OCI-LY7 (cell line): ENCODE measurements at regions not wholly inside any gene's neighbourhood (a gene's known extent, or its start where the extent isn't known, plus 50 kb on each side); places are given as distances from the start of the nearest gene placed in this dataset.

Experiments
- BruUV-seq: library from RNA; stranded (reverse); fragments of 400-500 nt; replicated peaks from 2 replicates; lab custom pipeline; 2021; lab: Mats Ljungman, UMichigan
- CTCF ChIA-PET: fragments of 300-600 bp; sonication (Branson Sonifier 250); formaldehyde crosslinking; loops from one replicate; lab custom pipeline; 2022; ENCODE audit warnings: antibody characterized with exemption; ENCODE audit not compliant: unreplicated experiment; lab: Charles Lee
- POLR2A ChIA-PET: fragments of 300-600 bp; sonication (Branson Sonifier 250); formaldehyde crosslinking; loops from one replicate; lab custom pipeline; 2022; ENCODE audit warnings: antibody characterized with exemption; lab: Charles Lee
- DNase-seq: peaks from one replicate; pipeline ENCODE4 v3.0.0-alpha.2; 2015; ENCODE audit warnings: low spot score
- H2AFZ ChIP-seq: fragments of 200-600 bp; sonication (generic), shearing (Covaris generic); 2 replicates; pipeline ENCODE4 v1.6.1; 2014; ENCODE audit warnings: mild to moderate bottlenecking, antibody characterized with exemption, low read length, moderate library complexity
- H3K27ac ChIP-seq: fragments of 200-600 bp; sonication (generic); 2 replicates; pipeline ENCODE4 v1.5.1; 2014; ENCODE audit warnings: mixed run types, low read depth, mild to moderate bottlenecking, moderate library complexity, low read length, inconsistent platforms; ENCODE audit not compliant: poor library complexity, severe bottlenecking
- H3K36me3 ChIP-seq: fragments of 200-600 bp; sonication (generic); 2 replicates; pipeline ENCODE4 v1.6.1; 2014; ENCODE audit warnings: mild to moderate bottlenecking, antibody characterized with exemption, low read length, moderate library complexity, mixed read lengths; ENCODE audit not compliant: insufficient read depth
- H3K4me1 ChIP-seq: fragments of 200-600 bp; sonication (generic); 2 replicates; pipeline ENCODE4 v1.5.1; 2014; ENCODE audit warnings: mild to moderate bottlenecking, low read length; ENCODE audit not compliant: insufficient read depth, poor library complexity, severe bottlenecking
- H3K4me2 ChIP-seq: fragments of 200-600 bp; sonication (generic); 2 replicates; pipeline ENCODE4 v1.6.1; 2014; ENCODE audit warnings: mild to moderate bottlenecking, low read length
- H3K4me3 ChIP-seq: fragments of 200-600 bp; sonication (generic); 2 replicates; pipeline ENCODE4 v1.5.1; 2014; ENCODE audit warnings: mild to moderate bottlenecking, low read depth, low read length; ENCODE audit not compliant: poor library complexity, severe bottlenecking
- H3K79me2 ChIP-seq: fragments of 200-600 bp; sonication (generic); 2 replicates; pipeline ENCODE4 v1.6.1; 2016; ENCODE audit warnings: low read depth, mild to moderate bottlenecking, low read length, moderate library complexity, mixed read lengths; ENCODE audit not compliant: insufficient read depth
- H3K9me2 ChIP-seq: fragments of 200-600 bp; sonication (generic); 2 replicates; pipeline ENCODE4 v1.6.1; 2016; ENCODE audit warnings: mild to moderate bottlenecking, low read length, mixed read lengths; ENCODE audit not compliant: insufficient read depth
- H3K9me3 ChIP-seq: fragments of 200-600 bp; sonication (generic); 2 replicates; pipeline ENCODE4 v1.6.1; 2014; ENCODE audit warnings: mild to moderate bottlenecking, mixed run types, low read length, mixed read lengths
- H4K20me1 ChIP-seq: fragments of 200-600 bp; sonication (generic); 2 replicates; pipeline ENCODE4 v1.6.1; 2014; ENCODE audit warnings: mild to moderate bottlenecking, antibody characterized with exemption, low read length, moderate library complexity, mixed read lengths; ENCODE audit not compliant: insufficient read depth
- CTCF ChIP-seq: fragments of 200-600 bp; sonication (generic); conservative IDR thresholded peaks from 2 replicates; pipeline ENCODE4 v1.5.1; 2014; ENCODE audit warnings: mild to moderate bottlenecking, antibody characterized with exemption, low read length, moderate library complexity, mixed read lengths
- EZH2phosphoT487 ChIP-seq: fragments of 200-600 bp; sonication (generic); IDR thresholded peaks from 2 replicates; pipeline ENCODE4 v1.6.1; 2018; ENCODE audit warnings: low read depth, borderline replicate concordance, mild to moderate bottlenecking, mixed run types, antibody characterized with exemption, low read length, moderate library complexity, mixed read lengths
- intact Hi-C: fragments of 100-400 bp; cut with micrococcal nuclease; formaldehyde crosslinking; loops from one replicate; pipeline ENCODE4 v1.10.0; 2022; ENCODE audit not compliant: unreplicated experiment

GRCh38 chr1:5670590-5671350, 321.5 kb downstream of the NPHP4 start:
- BruUV-seq: no TSS peak
- DNase-seq: no peak
- no peaks in the 10 kb centered on the region for H3K9me3 ChIP-seq
- CTCF ChIA-PET: no interaction called here
- TF ChIP-seq CTCF (no peak), EZH2phosphoT487 (no peak)
- POLR2A ChIA-PET: no interaction called here
- H3K36me3 ChIP-seq: no peaks in the 10 kb centered on the region
- H4K20me1 ChIP-seq: no peaks in the 10 kb centered on the region
- intact Hi-C loops: no loop called here
- no peaks in the 10 kb centered on the region for H3K4me1 ChIP-seq
- H3K27ac ChIP-seq: no peak overlapping the region
- no peak overlapping the region for H2AFZ ChIP-seq
- H3K79me2 ChIP-seq: no peaks in the 10 kb centered on the region
- H3K4me2 ChIP-seq: no peak overlapping the region
- no peaks in the 10 kb centered on the region for H3K9me2 ChIP-seq
- H3K4me3 ChIP-seq: no peak overlapping the region

GRCh38 chr1:5667513-5668325, 324.5 kb downstream of the NPHP4 start:
- H3K79me2 ChIP-seq: no peaks in the 10 kb centered on the region
- intact Hi-C loops: no loop called here
- no peaks in the 10 kb centered on the region for H3K4me1 ChIP-seq
- H3K27ac ChIP-seq: no peak overlapping the region
- ChIA-PET POLR2A (no interaction called here), CTCF (no interaction called here)
- no TSS peak for BruUV-seq
- H2AFZ ChIP-seq: no peak overlapping the region
- TF ChIP-seq CTCF (no peak), EZH2phosphoT487 (no peak)
- H3K36me3 ChIP-seq: no peaks in the 10 kb centered on the region
- no peak for DNase-seq
- no peaks in the 10 kb centered on the region for H4K20me1 ChIP-seq
- no peak overlapping the region for H3K4me3 ChIP-seq
- no peaks in the 10 kb centered on the region for H3K9me2 ChIP-seq
- no peak overlapping the region for H3K4me2 ChIP-seq
- no peaks in the 10 kb centered on the region for H3K9me3 ChIP-seq
